ENCODE measurements at regions not wholly inside any gene's neighbourhood (a gene's known extent, or its start where the extent isn't known, plus 50 kb on each side); places are given as distances from the start of the nearest gene placed in this dataset.

GRCh38 chr3:40872258-40872920 lies 326.9 kb upstream of the CTNNB1 start:
- no peaks in the 10 kb centered on the region for H3K36me3 Mint-ChIP-seq
- no peaks in the 10 kb centered on the region for H3K9me3 Mint-ChIP-seq
- DNase-seq: no peak
- H3K27me3 Mint-ChIP-seq: peaks cover 2% of the 10 kb centered on the region in 2 donors
- no peak overlapping the region for H3K4me3 ChIP-seq (ENCODE audit: low read length in 2 of 2)
- intact Hi-C loops (cut with micrococcal nuclease): no loop called here
- H3K4me1 ChIP-seq (ENCODE audit: insufficient read depth, low read length): no peaks in the 10 kb centered on the region
- no peaks in the 10 kb centered on the region for H3K36me3 ChIP-seq (ENCODE audit: insufficient read depth, low read length)
- POLR2A ChIA-PET (ENCODE audit: partially characterized antibody): no interaction called here
- H3K27ac Mint-ChIP-seq: no peak overlapping the region
- no peaks in the 10 kb centered on the region for H3K27me3 ChIP-seq (ENCODE audit: insufficient read depth, low read length)
- H3K4me3 Mint-ChIP-seq: no peak overlapping the region
- no peaks in the 10 kb centered on the region for H3K4me1 Mint-ChIP-seq
- CTCF ChIA-PET (ENCODE audit: partially characterized antibody): interaction anchor here (1.4 kb wide), 1 partner anchor 10 kb away, joined by 4 read pairs; no protein-coding TSS in a partner anchor
- no peaks in the 10 kb centered on the region for H3K9me3 ChIP-seq (ENCODE audit: control insufficient read depth in 1 of 2, low read length in 2 of 2)
- no peak overlapping the region for H3K27ac ChIP-seq (ENCODE audit: low read depth, low read length)

GRCh38 chr3:40873476-40873875 lies 325.8 kb upstream of the CTNNB1 start:
- DNase-seq: no peak

GRCh38 chr3:40873934-40874699 lies 325.2 kb upstream of the CTNNB1 start:
- Mint-ChIP-seq H3K27me3 (peaks cover 2 to 3% of the 10 kb centered on the region in 2 donors), H3K27ac (no peak overlapping the region), H3K4me1 (no peaks in the 10 kb centered on the region), H3K36me3 (no peaks in the 10 kb centered on the region), H3K4me3 (no peak overlapping the region), H3K9me3 (no peaks in the 10 kb centered on the region)
- Histone ChIP-seq H3K4me3 (ENCODE audit: low read length in 2 of 2) (no peak overlapping the region), H3K36me3 (ENCODE audit: insufficient read depth, low read length) (no peaks in the 10 kb centered on the region), H3K27me3 (ENCODE audit: insufficient read depth, low read length) (no peaks in the 10 kb centered on the region), H3K9me3 (ENCODE audit: control insufficient read depth in 1 of 2, low read length in 2 of 2) (no peaks in the 10 kb centered on the region), H3K4me1 (ENCODE audit: insufficient read depth, low read length) (no peaks in the 10 kb centered on the region), H3K27ac (ENCODE audit: low read depth, low read length) (no peak overlapping the region)
- ChIA-PET CTCF (ENCODE audit: partially characterized antibody) (no interaction called here), POLR2A (ENCODE audit: partially characterized antibody) (no interaction called here)
- no peak for DNase-seq
- intact Hi-C loops (cut with micrococcal nuclease): no loop called here

More at GRCh38 chr3:40873476-40873875, 325.8 kb upstream of the CTNNB1 start:
- Histone ChIP-seq H3K36me3 (ENCODE audit: insufficient read depth, low read length) (no peaks in the 10 kb centered on the region), H3K4me3 (ENCODE audit: low read length in 2 of 2) (no peak overlapping the region), H3K4me1 (ENCODE audit: insufficient read depth, low read length) (no peaks in the 10 kb centered on the region), H3K27ac (ENCODE audit: low read depth, low read length) (no peak overlapping the region), H3K27me3 (ENCODE audit: insufficient read depth, low read length) (no peaks in the 10 kb centered on the region), H3K9me3 (ENCODE audit: control insufficient read depth in 1 of 2, low read length in 2 of 2) (no peaks in the 10 kb centered on the region)
- CTCF ChIA-PET (ENCODE audit: partially characterized antibody): no interaction called here
- POLR2A ChIA-PET (ENCODE audit: partially characterized antibody): no interaction called here
- H3K4me3 Mint-ChIP-seq: no peak overlapping the region
- no peak overlapping the region for H3K27ac Mint-ChIP-seq
- no peaks in the 10 kb centered on the region for H3K9me3 Mint-ChIP-seq
- peaks cover 2% of the 10 kb centered on the region in 2 donors for H3K27me3 Mint-ChIP-seq
- H3K4me1 Mint-ChIP-seq: no peaks in the 10 kb centered on the region
- no peaks in the 10 kb centered on the region for H3K36me3 Mint-ChIP-seq
- intact Hi-C loops (cut with micrococcal nuclease): no loop called here

GRCh38 chr3:40875581-40875980 lies 323.7 kb upstream of the CTNNB1 start:
- Mint-ChIP-seq H3K27me3 (peaks cover 2 to 3% of the 10 kb centered on the region in 2 donors), H3K36me3 (no peaks in the 10 kb centered on the region), H3K4me1 (no peaks in the 10 kb centered on the region), H3K27ac (no peak overlapping the region), H3K4me3 (no peak overlapping the region), H3K9me3 (no peaks in the 10 kb centered on the region)
- Histone ChIP-seq H3K27ac (ENCODE audit: low read depth, low read length) (no peak overlapping the region), H3K36me3 (ENCODE audit: insufficient read depth, low read length) (no peaks in the 10 kb centered on the region), H3K4me3 (ENCODE audit: low read length in 2 of 2) (no peak overlapping the region), H3K4me1 (ENCODE audit: insufficient read depth, low read length) (no peaks in the 10 kb centered on the region), H3K27me3 (ENCODE audit: insufficient read depth, low read length) (no peaks in the 10 kb centered on the region), H3K9me3 (ENCODE audit: control insufficient read depth in 1 of 2, low read length in 2 of 2) (no peaks in the 10 kb centered on the region)
- intact Hi-C loops (cut with micrococcal nuclease): no loop called here
- no peak for DNase-seq
- ChIA-PET POLR2A (ENCODE audit: partially characterized antibody) (no interaction called here), CTCF (ENCODE audit: partially characterized antibody) (no interaction called here)

GRCh38 chr3:40876009-40876408 lies 323.3 kb upstream of the CTNNB1 start:
- no peak overlapping the region for H3K4me3 Mint-ChIP-seq
- no peak for DNase-seq
- ChIA-PET CTCF (ENCODE audit: partially characterized antibody) (no interaction called here), POLR2A (ENCODE audit: partially characterized antibody) (no interaction called here)
- Histone ChIP-seq H3K36me3 (ENCODE audit: insufficient read depth, low read length) (no peaks in the 10 kb centered on the region), H3K4me3 (ENCODE audit: low read length in 2 of 2) (no peak overlapping the region), H3K27me3 (ENCODE audit: insufficient read depth, low read length) (no peaks in the 10 kb centered on the region), H3K4me1 (ENCODE audit: insufficient read depth, low read length) (no peaks in the 10 kb centered on the region), H3K27ac (ENCODE audit: low read depth, low read length) (no peak overlapping the region), H3K9me3 (ENCODE audit: control insufficient read depth in 1 of 2, low read length in 2 of 2) (no peaks in the 10 kb centered on the region)
- no peaks in the 10 kb centered on the region for H3K9me3 Mint-ChIP-seq
- no peak overlapping the region for H3K27ac Mint-ChIP-seq
- H3K36me3 Mint-ChIP-seq: no peaks in the 10 kb centered on the region
- H3K27me3 Mint-ChIP-seq: peaks cover 0 to 3% of the 10 kb centered on the region in 2 donors
- no peaks in the 10 kb centered on the region for H3K4me1 Mint-ChIP-seq
- intact Hi-C loops (cut with micrococcal nuclease): no loop called here

- H3K27me3 ChIP-seq (ENCODE audit: insufficient read depth, low read length): no peaks in the 10 kb centered on the region
- intact Hi-C loops (cut with micrococcal nuclease): no loop called here
- ChIA-PET POLR2A (ENCODE audit: partially characterized antibody) (no interaction called here), CTCF (ENCODE audit: partially characterized antibody) (no interaction called here)
- Mint-ChIP-seq H3K4me1 (no peaks in the 10 kb centered on the region), H3K4me3 (no peak overlapping the region), H3K36me3 (no peaks in the 10 kb centered on the region), H3K9me3 (no peaks in the 10 kb centered on the region), H3K27me3 (peaks cover 0 to 3% of the 10 kb centered on the region in 2 donors), H3K27ac (no peak overlapping the region)
- H3K4me3 ChIP-seq (ENCODE audit: low read length in 2 of 2): no peak overlapping the region
- H3K27ac ChIP-seq (ENCODE audit: low read depth, low read length): no peak overlapping the region
- H3K4me1 ChIP-seq (ENCODE audit: insufficient read depth, low read length): no peaks in the 10 kb centered on the region
- no peaks in the 10 kb centered on the region for H3K9me3 ChIP-seq (ENCODE audit: control insufficient read depth in 1 of 2, low read length in 2 of 2)
- DNase-seq: no peak
- H3K36me3 ChIP-seq (ENCODE audit: insufficient read depth, low read length): no peaks in the 10 kb centered on the region
These were observed 322.8 kb upstream of the CTNNB1 start for GRCh38 chr3:40876496-40876895.

- ChIA-PET CTCF (ENCODE audit: partially characterized antibody) (no interaction called here), POLR2A (ENCODE audit: partially characterized antibody) (no interaction called here)
- peaks cover 0 to 3% of the 10 kb centered on the region in 2 donors for H3K27me3 Mint-ChIP-seq
- no peaks in the 10 kb centered on the region for H3K4me1 Mint-ChIP-seq
- Histone ChIP-seq H3K4me3 (ENCODE audit: low read length in 2 of 2) (no peak overlapping the region), H3K27me3 (ENCODE audit: insufficient read depth, low read length) (no peaks in the 10 kb centered on the region), H3K27ac (ENCODE audit: low read depth, low read length) (no peak overlapping the region), H3K36me3 (ENCODE audit: insufficient read depth, low read length) (no peaks in the 10 kb centered on the region), H3K4me1 (ENCODE audit: insufficient read depth, low read length) (no peaks in the 10 kb centered on the region), H3K9me3 (ENCODE audit: control insufficient read depth in 1 of 2, low read length in 2 of 2) (no peaks in the 10 kb centered on the region)
- no peak overlapping the region for H3K4me3 Mint-ChIP-seq
- H3K9me3 Mint-ChIP-seq: no peaks in the 10 kb centered on the region
- DNase-seq: no peak
- H3K27ac Mint-ChIP-seq: no peak overlapping the region
- H3K36me3 Mint-ChIP-seq: no peaks in the 10 kb centered on the region
- intact Hi-C loops (cut with micrococcal nuclease): no loop called here
These were observed 321.5 kb upstream of the CTNNB1 start for GRCh38 chr3:40877631-40878463.
